ENCODE measurements at regions not wholly inside any gene's neighbourhood (a gene's known extent, or its start where the extent isn't known, plus 50 kb on each side); places are given as distances from the start of the nearest gene placed in this dataset.
"Not testable (repeated sequence)": the region's sequence is repeated elsewhere in the genome, so short reads cannot be mapped to it uniquely, and the experiment has no call there.

- no peak overlapping the region for H3K4me3 ChIP-seq (ENCODE audit: low read depth, low read length)
- no peak for TF ChIP-seq MAX (IDR thresholded peaks at IDR 0.05; ENCODE audit: low read depth, low read length)
- TF ChIP-seq MYC (IDR thresholded peaks at IDR 0.05; ENCODE audit: low read depth, low read length) = no peak
- no peak for TF ChIP-seq POLR2A (IDR thresholded peaks at IDR 0.05; ENCODE audit: extremely low read depth, insufficient read length)
- no peak for TF ChIP-seq CTCF (IDR thresholded peaks at IDR 0.05; ENCODE audit: low read depth, low read length)
- DNase-seq (ENCODE audit: low read depth) = no peak
These were observed 1325.8 kb upstream of the ALCAM start for GRCh38 chr3:104040896-104041295.

GRCh38 chr3:104043001-104043543 lies 1323.6 kb upstream of the ALCAM start:
- H3K4me3 ChIP-seq (ENCODE audit: low read depth, low read length); DNase-seq (ENCODE audit: low read depth): not testable (repeated sequence)

GRCh38 chr3:104044002-104044401 lies 1322.7 kb upstream of the ALCAM start:
- no peak for DNase-seq (ENCODE audit: low read depth)
- TF ChIP-seq CTCF (IDR thresholded peaks at IDR 0.05; ENCODE audit: low read depth, low read length) (no peak), POLR2A (IDR thresholded peaks at IDR 0.05; ENCODE audit: extremely low read depth, insufficient read length) (no peak), MYC (IDR thresholded peaks at IDR 0.05; ENCODE audit: low read depth, low read length) (no peak), MAX (IDR thresholded peaks at IDR 0.05; ENCODE audit: low read depth, low read length) (no peak)
- H3K4me3 ChIP-seq (ENCODE audit: low read depth, low read length) = no peak overlapping the region

- no peak overlapping the region for H3K4me3 ChIP-seq (ENCODE audit: low read depth, low read length)
- TF ChIP-seq CTCF (IDR thresholded peaks at IDR 0.05; ENCODE audit: low read depth, low read length) (no peak), MAX (IDR thresholded peaks at IDR 0.05; ENCODE audit: low read depth, low read length) (no peak), POLR2A (IDR thresholded peaks at IDR 0.05; ENCODE audit: extremely low read depth, insufficient read length) (no peak)
- no peak for DNase-seq (ENCODE audit: low read depth)
These were observed 1300.1 kb upstream of the ALCAM start for GRCh38 chr3:104066658-104067057.

GRCh38 chr3:104069114-104069513 lies 1297.6 kb upstream of the ALCAM start:
- H3K4me3 ChIP-seq (ENCODE audit: low read depth, low read length) = no peak overlapping the region
- no peak for DNase-seq (ENCODE audit: low read depth)
- no peak for TF ChIP-seq MAX (IDR thresholded peaks at IDR 0.05; ENCODE audit: low read depth, low read length)
- no peak for TF ChIP-seq MYC (IDR thresholded peaks at IDR 0.05; ENCODE audit: low read depth, low read length)
- TF ChIP-seq CTCF (IDR thresholded peaks at IDR 0.05; ENCODE audit: low read depth, low read length) = no peak
- no peak for TF ChIP-seq POLR2A (IDR thresholded peaks at IDR 0.05; ENCODE audit: extremely low read depth, insufficient read length)

- H3K4me3 ChIP-seq (ENCODE audit: low read depth, low read length) = no peak overlapping the region
- TF ChIP-seq MAX (IDR thresholded peaks at IDR 0.05; ENCODE audit: low read depth, low read length) (no peak), POLR2A (IDR thresholded peaks at IDR 0.05; ENCODE audit: extremely low read depth, insufficient read length) (no peak), MYC (IDR thresholded peaks at IDR 0.05; ENCODE audit: low read depth, low read length) (no peak), CTCF (IDR thresholded peaks at IDR 0.05; ENCODE audit: low read depth, low read length) (no peak)
- DNase-seq (ENCODE audit: low read depth) = no peak
These were observed 1295.8 kb upstream of the ALCAM start for GRCh38 chr3:104070906-104071305.

All from NB4 (cell line).